ENCODE measurements at regions not wholly inside any gene's neighbourhood (a gene's known extent, or its start where the extent isn't known, plus 50 kb on each side); places are given as distances from the start of the nearest gene placed in this dataset.

DNA sequence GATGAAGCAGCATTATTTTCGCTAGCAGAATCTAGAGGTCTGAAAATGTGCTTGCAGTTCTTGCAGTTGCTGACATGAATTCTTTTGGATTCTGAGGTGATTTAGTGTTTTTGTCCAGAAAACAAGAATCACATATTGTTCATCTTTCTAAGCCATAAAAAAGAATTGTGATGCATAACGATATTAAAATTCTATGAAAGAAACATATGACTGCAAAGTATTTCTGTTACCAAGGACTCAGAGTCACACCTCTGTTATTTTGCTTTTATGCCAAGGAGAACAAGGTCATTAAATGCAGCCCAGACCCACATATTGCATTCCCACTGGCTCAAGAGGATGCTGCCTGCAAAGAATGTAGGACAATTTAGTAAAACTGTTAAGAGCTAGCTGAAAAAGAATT is 299.8 kb upstream of the GPR149 start:
- DNase-seq (ENCODE audit: low read depth) = no peak
- TF ChIP-seq, protein P1, sequence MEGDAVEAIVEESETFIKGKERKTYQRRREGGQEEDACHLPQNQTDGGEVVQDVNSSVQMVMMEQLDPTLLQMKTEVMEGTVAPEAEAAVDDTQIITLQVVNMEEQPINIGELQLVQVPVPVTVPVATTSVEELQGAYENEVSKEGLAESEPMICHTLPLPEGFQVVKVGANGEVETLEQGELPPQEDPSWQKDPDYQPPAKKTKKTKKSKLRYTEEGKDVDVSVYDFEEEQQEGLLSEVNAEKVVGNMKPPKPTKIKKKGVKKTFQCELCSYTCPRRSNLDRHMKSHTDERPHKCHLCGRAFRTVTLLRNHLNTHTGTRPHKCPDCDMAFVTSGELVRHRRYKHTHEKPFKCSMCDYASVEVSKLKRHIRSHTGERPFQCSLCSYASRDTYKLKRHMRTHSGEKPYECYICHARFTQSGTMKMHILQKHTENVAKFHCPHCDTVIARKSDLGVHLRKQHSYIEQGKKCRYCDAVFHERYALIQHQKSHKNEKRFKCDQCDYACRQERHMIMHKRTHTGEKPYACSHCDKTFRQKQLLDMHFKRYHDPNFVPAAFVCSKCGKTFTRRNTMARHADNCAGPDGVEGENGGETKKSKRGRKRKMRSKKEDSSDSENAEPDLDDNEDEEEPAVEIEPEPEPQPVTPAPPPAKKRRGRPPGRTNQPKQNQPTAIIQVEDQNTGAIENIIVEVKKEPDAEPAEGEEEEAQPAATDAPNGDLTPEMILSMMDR (IDR thresholded peaks at IDR 0.05; ENCODE audit: low read length, missing control alignments) = no peak
- H3K4me3 ChIP-seq (replicated peaks; ENCODE audit: low read depth, low read length) = no peak overlapping the region

DNA sequence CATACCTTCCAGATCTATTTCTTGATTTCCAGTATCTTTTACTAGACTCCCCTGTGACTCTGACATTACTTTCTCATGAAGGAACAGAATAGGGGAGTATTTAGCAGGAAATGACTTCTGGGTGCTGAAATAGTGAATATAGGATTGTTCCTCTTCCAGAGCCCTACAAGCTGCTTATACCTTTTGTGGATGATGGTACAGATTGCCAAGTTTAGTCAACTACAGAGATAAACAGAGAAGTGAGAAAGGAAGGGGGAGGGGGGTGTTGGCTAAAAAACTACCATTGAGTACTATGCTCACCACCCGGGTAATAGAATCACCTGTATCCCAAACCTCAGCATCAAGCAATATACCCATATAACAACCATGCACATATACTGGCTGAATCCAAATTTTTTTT is 298.3 kb upstream of the GPR149 start:
- H3K4me3 ChIP-seq (replicated peaks; ENCODE audit: low read depth, low read length) = no peak overlapping the region
- no peak for DNase-seq (ENCODE audit: low read depth)
- TF ChIP-seq, protein P1 (IDR thresholded peaks at IDR 0.05; ENCODE audit: low read length, missing control alignments) = no peak

DNA sequence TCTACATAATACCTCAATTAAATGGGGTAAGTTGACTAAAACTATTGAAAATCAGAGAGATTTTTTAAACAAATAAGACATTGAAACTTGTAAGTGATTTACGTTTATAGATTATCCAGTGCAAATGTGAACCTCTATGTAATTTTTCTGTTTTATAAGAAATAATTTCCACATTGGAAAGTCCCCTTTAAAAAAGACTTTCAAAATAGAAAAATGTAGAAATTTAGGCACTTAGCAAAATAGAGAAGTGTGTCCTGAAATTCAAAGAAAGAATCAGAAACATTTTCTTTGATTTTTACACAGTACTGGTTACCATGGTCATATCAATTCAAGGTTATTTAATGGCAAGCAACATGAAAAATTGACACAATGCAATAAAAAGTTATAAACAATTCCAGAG is 290.9 kb upstream of the GPR149 start:
- TF ChIP-seq, protein P1 (IDR thresholded peaks at IDR 0.05; ENCODE audit: low read length, missing control alignments) = no peak
- no peak for DNase-seq (ENCODE audit: low read depth)

DNA sequence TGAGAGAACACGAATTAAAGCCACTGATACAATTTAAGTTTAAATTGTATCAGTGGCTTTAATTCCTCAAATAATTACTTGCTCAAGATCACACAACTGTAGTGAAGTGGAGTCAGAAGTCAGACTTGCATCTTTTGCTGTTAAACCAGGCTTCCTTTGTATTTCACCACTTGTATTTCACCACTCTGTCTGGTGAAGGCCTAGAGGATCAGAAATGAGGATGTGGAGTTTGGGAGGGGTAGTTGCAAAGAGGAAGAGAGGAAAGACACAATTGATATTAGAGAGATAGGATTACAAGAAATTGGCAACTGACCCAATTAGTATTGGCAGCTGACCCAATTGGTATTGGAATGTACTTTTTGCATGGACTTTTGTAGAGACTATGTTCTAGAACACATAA is 288.1 kb upstream of the GPR149 start:
- DNase-seq (ENCODE audit: low read depth) = no peak
- TF ChIP-seq, protein P1 (IDR thresholded peaks at IDR 0.05; ENCODE audit: low read length, missing control alignments) = no peak
- no peak overlapping the region for H3K4me3 ChIP-seq (replicated peaks; ENCODE audit: low read depth, low read length)

More for the DNA sequence above, 290.9 kb upstream of the GPR149 start:
- no peak overlapping the region for H3K4me3 ChIP-seq (replicated peaks; ENCODE audit: low read depth, low read length)

DNA sequence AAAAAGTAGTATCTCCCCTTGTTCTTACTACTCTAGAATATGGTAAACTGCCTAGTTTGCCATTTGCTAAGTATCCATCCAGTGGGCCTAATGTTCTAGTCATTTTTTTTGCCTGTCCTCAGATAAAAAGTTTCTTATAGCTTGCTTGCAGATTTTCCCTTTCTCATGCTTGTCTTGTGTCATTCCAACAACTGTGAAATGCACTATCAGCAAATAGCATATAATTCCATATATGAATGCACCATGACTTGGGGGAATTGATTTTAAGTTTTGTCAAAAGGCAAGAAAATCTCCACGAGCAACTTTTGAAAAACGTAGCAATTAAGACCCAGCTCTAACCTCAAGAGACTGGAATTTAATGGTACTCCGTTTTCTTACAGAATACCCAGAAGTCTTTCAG is 286.2 kb upstream of the GPR149 start:
- DNase-seq (ENCODE audit: low read depth) = no peak
- H3K4me3 ChIP-seq (replicated peaks; ENCODE audit: low read depth, low read length) = no peak overlapping the region
- TF ChIP-seq, protein P1 (IDR thresholded peaks at IDR 0.05; ENCODE audit: low read length, missing control alignments) = no peak

DNA sequence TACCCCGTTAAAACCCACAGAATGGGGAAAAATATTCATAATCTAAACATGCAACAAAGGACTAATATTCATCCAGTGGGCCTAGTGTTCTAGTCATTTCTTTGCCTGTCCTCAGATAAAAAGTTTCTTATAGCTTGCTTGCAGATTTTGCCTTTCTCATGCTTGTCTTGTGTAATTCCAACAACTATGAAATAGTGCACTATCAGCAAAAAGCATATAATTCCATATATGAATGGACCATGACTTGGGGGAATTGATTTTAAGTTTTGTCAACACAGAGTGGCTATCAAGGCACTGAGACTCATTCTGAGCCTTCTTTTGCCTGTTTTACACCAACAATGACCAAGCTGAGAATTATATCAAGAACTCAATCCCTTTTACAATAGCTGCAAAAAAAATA is 278.6 kb upstream of the GPR149 start:
- no peak for DNase-seq (ENCODE audit: low read depth)
- TF ChIP-seq, protein P1 (IDR thresholded peaks at IDR 0.05; ENCODE audit: low read length, missing control alignments) = no peak
- no peak overlapping the region for H3K4me3 ChIP-seq (replicated peaks; ENCODE audit: low read depth, low read length)

DNA sequence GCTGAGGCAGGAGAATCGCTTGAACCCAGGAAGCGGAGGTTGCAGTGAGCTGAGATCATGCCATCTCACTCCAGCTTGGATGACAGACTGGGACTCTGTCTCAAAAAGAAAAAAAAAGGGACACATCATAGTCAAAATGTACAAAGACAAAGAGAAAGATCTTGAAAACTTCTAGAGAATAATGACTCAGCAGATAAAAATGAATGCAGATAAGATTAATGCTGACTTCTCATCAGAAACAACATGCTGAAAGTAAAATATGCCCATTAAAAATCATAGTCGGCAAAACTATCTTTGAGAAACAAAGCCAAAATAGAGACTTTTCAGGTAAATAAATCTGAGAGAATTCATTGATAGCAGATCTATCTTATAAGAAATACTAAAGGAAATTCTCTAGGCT is 271.1 kb upstream of the GPR149 start:
- peak; percentile 0 for DNase-seq (ENCODE audit: low read depth)
- no peak overlapping the region for H3K4me3 ChIP-seq (replicated peaks; ENCODE audit: low read depth, low read length)
- TF ChIP-seq, protein P1 (IDR thresholded peaks at IDR 0.05; ENCODE audit: low read length, missing control alignments) = no peak
